K562 (cell line): ENCODE measurements at regions not wholly inside any gene's neighbourhood (a gene's known extent, or its start where the extent isn't known, plus 50 kb on each side); places are given as distances from the start of the nearest gene placed in this dataset.

Experiments
- E2F6 ChIP-seq, 2 experiments: IDR thresholded peaks; 2 replicates each; pipeline ENCODE4 v1.6.1; 2011; ENCODE audit warnings: borderline replicate concordance in 1 of 2, control low read depth in 1 of 2, low read depth in 1 of 2, low read length in 1 of 2, mild to moderate bottlenecking in 1 of 2, mixed read lengths in 1 of 2, moderate library complexity in 1 of 2; ENCODE audit not compliant: insufficient read depth in 1 of 2, insufficient read length in 1 of 2, poor library complexity in 1 of 2, severe bottlenecking in 1 of 2; ENCODE audit errors: extremely low read depth in 1 of 2
- KDM4B ChIP-seq, 2 experiments: fragments of 450-650 bp in 1 of 2; sonication (generic) in 1 of 2; IDR thresholded peaks; 2 replicates each; pipeline ENCODE4 v1.6.1; 2016 to 2017; ENCODE audit warnings: borderline replicate concordance in 2 of 2, antibody characterized with exemption in 1 of 2, low read depth in 1 of 2, mild to moderate bottlenecking in 1 of 2
- MBD1 ChIP-seq: fragments of 250-450 bp; sonication (Bioruptor Pico); IDR thresholded peaks from 2 replicates; pipeline ENCODE4 v1.8.0; 2022; ENCODE audit warnings: inconsistent platforms
- POLR2B ChIP-seq: fragments of 450-650 bp; IDR thresholded peaks from 2 replicates; pipeline ENCODE4 v1.6.1; 2018; ENCODE audit warnings: low read depth; ENCODE audit not compliant: partially characterized antibody
- RBM22 ChIP-seq: fragments of 200-400 bp; formaldehyde crosslinking; IDR thresholded peaks from 2 replicates; pipeline ENCODE4 v1.6.1; 2018; ENCODE audit warnings: low read length, low read depth; ENCODE audit not compliant: poor library complexity, severe bottlenecking
- RFX1 ChIP-seq: fragments of 450-650 bp; IDR thresholded peaks from 2 replicates; pipeline ENCODE4 v1.6.1; 2016; ENCODE audit warnings: mild to moderate bottlenecking, moderate library complexity
- ZNF146 ChIP-seq: IDR thresholded peaks from one replicate; pipeline ENCODE4 v1.6.1; 2018; ENCODE audit warnings: missing compliant biosample characterization; ENCODE audit not compliant: unreplicated experiment
- ZNF165 ChIP-seq: fragments of 250-450 bp; sonication (Bioruptor Pico); IDR thresholded peaks from 2 replicates; pipeline ENCODE4 v1.4.0; 2020; ENCODE audit warnings: borderline replicate concordance
- ZNF274 ChIP-seq: IDR thresholded peaks from 2 replicates; pipeline ENCODE4 v1.6.1; 2011; ENCODE audit warnings: low read depth, mild to moderate bottlenecking, low read length, moderate library complexity, borderline replicate concordance
- ZNF586 ChIP-seq: fragments of 450-650 bp; formaldehyde crosslinking; conservative IDR thresholded peaks from 2 replicates; pipeline ENCODE4 v1.4.0; 2020; ENCODE audit warnings: mild to moderate bottlenecking, moderate library complexity
- ZNF717 ChIP-seq: fragments of 250-450 bp; sonication (Bioruptor Pico); IDR thresholded peaks from 2 replicates; pipeline ENCODE4 v1.5.0; 2021

- TF ChIP-seq KDM4B (IDR thresholded peaks at IDR 0.05; ENCODE audit: borderline replicate concordance in 2 of 2, low read depth in 1 of 2) = no peak
- TF ChIP-seq MBD1 (CRISPR knock-in tag) = no peak
- no peak for TF ChIP-seq E2F6 (IDR thresholded peaks at IDR 0.05; ENCODE audit: borderline replicate concordance in 1 of 2, extremely low read depth in 1 of 2, insufficient read depth in 1 of 2, insufficient read length in 1 of 2, low read depth in 1 of 2, low read length in 1 of 2, poor library complexity in 1 of 2, severe bottlenecking in 1 of 2)
- TF ChIP-seq RFX1 = no peak
- no peak for TF ChIP-seq ZNF717 (CRISPR knock-in tag)
- no peak for TF ChIP-seq RBM22
- no peak for TF ChIP-seq ZNF146 (CRISPR knock-in tag)
- no peak for TF ChIP-seq ZNF165 (CRISPR knock-in tag)
- no peak for TF ChIP-seq ZNF586
- TF ChIP-seq POLR2B = no peak
- no peak for TF ChIP-seq ZNF274
Measured at GRCh38 chr5:175094461-175094860, 349.5 kb downstream of the DRD1 start (continued).
